ENCODE measurements at regions not wholly inside any gene's neighbourhood (a gene's known extent, or its start where the extent isn't known, plus 50 kb on each side); places are given as distances from the start of the nearest gene placed in this dataset.

DNA sequence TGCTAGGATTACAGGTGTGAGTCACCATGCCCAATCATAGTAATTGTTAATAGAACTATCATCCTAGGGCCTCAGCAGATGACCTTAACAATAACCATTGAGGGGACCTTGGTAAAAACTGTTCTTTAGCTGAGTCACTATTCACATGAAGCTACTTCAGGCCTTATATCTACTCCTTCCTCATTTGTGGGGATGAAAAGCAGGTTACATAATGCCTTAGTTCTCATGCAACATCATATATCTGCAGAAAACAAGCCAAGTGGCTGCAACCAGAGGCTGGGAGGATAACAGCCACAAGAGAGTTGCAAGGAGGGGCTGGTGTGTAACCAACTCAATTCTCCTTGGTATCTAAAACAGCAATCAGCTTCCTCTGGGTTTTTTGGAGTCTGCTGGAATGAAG is 445.4 kb downstream of the NBAS start:
- TF ChIP-seq, protein P1, sequence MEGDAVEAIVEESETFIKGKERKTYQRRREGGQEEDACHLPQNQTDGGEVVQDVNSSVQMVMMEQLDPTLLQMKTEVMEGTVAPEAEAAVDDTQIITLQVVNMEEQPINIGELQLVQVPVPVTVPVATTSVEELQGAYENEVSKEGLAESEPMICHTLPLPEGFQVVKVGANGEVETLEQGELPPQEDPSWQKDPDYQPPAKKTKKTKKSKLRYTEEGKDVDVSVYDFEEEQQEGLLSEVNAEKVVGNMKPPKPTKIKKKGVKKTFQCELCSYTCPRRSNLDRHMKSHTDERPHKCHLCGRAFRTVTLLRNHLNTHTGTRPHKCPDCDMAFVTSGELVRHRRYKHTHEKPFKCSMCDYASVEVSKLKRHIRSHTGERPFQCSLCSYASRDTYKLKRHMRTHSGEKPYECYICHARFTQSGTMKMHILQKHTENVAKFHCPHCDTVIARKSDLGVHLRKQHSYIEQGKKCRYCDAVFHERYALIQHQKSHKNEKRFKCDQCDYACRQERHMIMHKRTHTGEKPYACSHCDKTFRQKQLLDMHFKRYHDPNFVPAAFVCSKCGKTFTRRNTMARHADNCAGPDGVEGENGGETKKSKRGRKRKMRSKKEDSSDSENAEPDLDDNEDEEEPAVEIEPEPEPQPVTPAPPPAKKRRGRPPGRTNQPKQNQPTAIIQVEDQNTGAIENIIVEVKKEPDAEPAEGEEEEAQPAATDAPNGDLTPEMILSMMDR (conservative IDR thresholded peaks at IDR 0.05): no peak
- TF ChIP-seq ZFX (IDR thresholded peaks at IDR 0.05): no peak

Data from C4-2B (cell line).